GM12872 (cell line): ENCODE measurements at regions not wholly inside any gene's neighbourhood (a gene's known extent, or its start where the extent isn't known, plus 50 kb on each side); places are given as distances from the start of the nearest gene placed in this dataset.

Experiments
- TF ChIP-seq, protein P1 (sequence below): IDR thresholded peaks from 3 replicates; pipeline ENCODE4 v1.5.1; 2011; ENCODE audit warnings: low read depth, mild to moderate bottlenecking, low read length, moderate library complexity; ENCODE audit not compliant: insufficient read depth

GRCh38 chr6:121548131-121548530, 112.7 kb downstream of the GJA1 start:
- TF ChIP-seq, protein P1, sequence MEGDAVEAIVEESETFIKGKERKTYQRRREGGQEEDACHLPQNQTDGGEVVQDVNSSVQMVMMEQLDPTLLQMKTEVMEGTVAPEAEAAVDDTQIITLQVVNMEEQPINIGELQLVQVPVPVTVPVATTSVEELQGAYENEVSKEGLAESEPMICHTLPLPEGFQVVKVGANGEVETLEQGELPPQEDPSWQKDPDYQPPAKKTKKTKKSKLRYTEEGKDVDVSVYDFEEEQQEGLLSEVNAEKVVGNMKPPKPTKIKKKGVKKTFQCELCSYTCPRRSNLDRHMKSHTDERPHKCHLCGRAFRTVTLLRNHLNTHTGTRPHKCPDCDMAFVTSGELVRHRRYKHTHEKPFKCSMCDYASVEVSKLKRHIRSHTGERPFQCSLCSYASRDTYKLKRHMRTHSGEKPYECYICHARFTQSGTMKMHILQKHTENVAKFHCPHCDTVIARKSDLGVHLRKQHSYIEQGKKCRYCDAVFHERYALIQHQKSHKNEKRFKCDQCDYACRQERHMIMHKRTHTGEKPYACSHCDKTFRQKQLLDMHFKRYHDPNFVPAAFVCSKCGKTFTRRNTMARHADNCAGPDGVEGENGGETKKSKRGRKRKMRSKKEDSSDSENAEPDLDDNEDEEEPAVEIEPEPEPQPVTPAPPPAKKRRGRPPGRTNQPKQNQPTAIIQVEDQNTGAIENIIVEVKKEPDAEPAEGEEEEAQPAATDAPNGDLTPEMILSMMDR = no peak

DNA sequence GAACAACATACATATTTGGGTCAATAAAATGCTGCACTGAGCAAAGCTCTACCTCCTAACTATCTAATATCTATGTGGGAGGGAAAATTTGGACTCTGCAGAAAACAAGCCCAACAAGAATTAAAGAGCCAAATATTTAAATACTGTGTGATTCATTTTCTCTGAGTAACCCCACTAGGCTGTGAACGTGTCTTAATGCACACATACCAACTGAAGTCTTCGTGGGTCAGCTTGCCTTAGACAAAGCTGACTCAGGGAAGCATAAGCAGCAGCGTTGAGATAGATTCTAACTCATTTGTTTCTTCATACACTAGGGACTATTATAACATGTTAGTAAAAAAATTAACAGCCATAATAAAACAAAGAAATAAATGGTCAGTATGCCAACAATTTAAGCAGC, 114.3 kb downstream of the GJA1 start:
- TF ChIP-seq, protein P1 = no peak

- TF ChIP-seq, protein P1 = no peak
Observed at GRCh38 chr6:121550491-121551010, 115.1 kb downstream of the GJA1 start.

GRCh38 chr6:121555201-121555600, 119.8 kb downstream of the GJA1 start:
- TF ChIP-seq, protein P1 = no peak

DNA sequence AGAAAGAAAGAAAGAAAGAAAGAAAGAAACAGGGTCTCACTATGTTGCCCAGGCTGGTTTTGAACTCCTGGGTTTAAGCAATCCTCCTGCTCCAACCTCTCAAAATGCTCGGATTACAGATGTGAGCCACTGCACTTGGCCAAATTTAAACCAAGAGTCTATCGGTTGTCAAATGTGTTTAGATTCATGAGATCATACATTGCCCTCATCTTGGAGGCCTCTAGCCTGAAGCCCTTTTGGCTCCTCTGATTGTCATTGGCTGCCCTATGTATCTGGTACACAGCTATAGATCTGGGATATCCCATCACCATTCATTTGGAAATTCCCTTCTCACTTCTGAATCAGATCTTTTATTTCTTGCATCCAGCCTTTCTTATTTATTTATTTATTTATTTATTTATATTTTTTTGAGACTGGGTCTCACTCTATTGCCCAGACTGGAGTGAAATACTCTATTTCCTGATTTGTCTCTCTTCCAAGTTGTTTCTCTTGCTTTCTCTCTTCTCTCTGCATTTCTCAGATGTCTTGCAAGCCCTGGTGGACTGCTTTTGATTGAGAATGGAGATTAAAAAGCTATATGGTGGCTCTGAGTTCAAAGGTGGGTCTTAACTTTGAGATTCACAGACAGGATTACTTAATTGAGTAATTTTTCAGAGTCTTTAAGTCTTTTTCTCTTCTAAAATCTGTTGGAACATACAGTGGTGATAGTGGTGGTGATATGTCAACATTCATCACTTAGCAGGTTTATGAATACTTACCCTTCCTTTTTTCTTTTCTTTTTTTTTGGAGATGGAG, 121.9 kb downstream of the GJA1 start:
- TF ChIP-seq, protein P1 = no peak

- TF ChIP-seq, protein P1 = no peak
Observed at GRCh38 chr6:121559611-121560269, 124.3 kb downstream of the GJA1 start.

- TF ChIP-seq, protein P1 = no peak
Observed at GRCh38 chr6:121560476-121560875, 125.0 kb downstream of the GJA1 start.
